ENCODE measurements at regions not wholly inside any gene's neighbourhood (a gene's known extent, or its start where the extent isn't known, plus 50 kb on each side); places are given as distances from the start of the nearest gene placed in this dataset.

GRCh38 chr14:58919217-58919616 lies 269.2 kb upstream of the DAAM1 start:
- TF ChIP-seq ZBTB33 (IDR thresholded peaks at IDR 0.05; ENCODE audit: extremely low read depth, insufficient replicate concordance, low read length) (no peak), CTCF (IDR thresholded peaks at IDR 0.05 in 2 of 3, conservative IDR thresholded peaks at IDR 0.05 in 1 of 3; ENCODE audit: borderline replicate concordance in 1 of 3, insufficient read depth in 1 of 3, low read depth in 2 of 3, low read length in 2 of 3) (no peak), POLR2AphosphoS5 (IDR thresholded peaks at IDR 0.05; ENCODE audit: low read depth, low read length) (no peak), EZH2 (IDR thresholded peaks at IDR 0.05) (no peak), SIN3A (IDR thresholded peaks at IDR 0.05; ENCODE audit: low read depth) (no peak), SP1 (IDR thresholded peaks at IDR 0.05; ENCODE audit: low read depth) (no peak)
